ENCODE measurements at regions not wholly inside any gene's neighbourhood (a gene's known extent, or its start where the extent isn't known, plus 50 kb on each side); places are given as distances from the start of the nearest gene placed in this dataset.
"Not testable (repeated sequence)": the region's sequence is repeated elsewhere in the genome, so short reads cannot be mapped to it uniquely, and the experiment has no call there.

GRCh38 chr6:73980096-73980495 lies 284.1 kb downstream of the CD109 start:
- Histone ChIP-seq H3K27me3 (ENCODE audit: insufficient read depth, low read depth, low read length) (no peaks in the 10 kb centered on the region), H3F3A (ENCODE audit: insufficient read depth, low read length, poor library complexity, severe bottlenecking) (no peaks in the 10 kb centered on the region), H3K4me3 (ENCODE audit: low read length) (no peak overlapping the region), H3K9ac (ENCODE audit: low read length) (no peak overlapping the region), H2AFZ (ENCODE audit: low read depth, low read length) (no peak overlapping the region), H3K79me2 (replicated peaks; ENCODE audit: insufficient read depth, low read length) (no peaks in the 10 kb centered on the region), H3K9me3 (ENCODE audit: low read length) (no peaks in the 10 kb centered on the region), H3K4me2 (ENCODE audit: low read length) (no peak overlapping the region), H3K36me3 (ENCODE audit: insufficient read depth, low read length) (no peaks in the 10 kb centered on the region), H3K27ac (ENCODE audit: low read length) (no peak overlapping the region), H4K20me1 (ENCODE audit: insufficient read depth) (no peaks in the 10 kb centered on the region), H3K9me2 (ENCODE audit: insufficient read depth, low read length) (no peaks in the 10 kb centered on the region)
- no peak for TF ChIP-seq RAD21 (conservative IDR thresholded peaks at IDR 0.05)
- no peak for TF ChIP-seq MXI1 (conservative IDR thresholded peaks at IDR 0.05; ENCODE audit: poor library complexity, severe bottlenecking)
- TF ChIP-seq EP300 (conservative IDR thresholded peaks at IDR 0.05; ENCODE audit: poor library complexity, severe bottlenecking) = no peak
- TF ChIP-seq SMC3 (conservative IDR thresholded peaks at IDR 0.05; ENCODE audit: poor library complexity) = no peak
- TF ChIP-seq REST (IDR thresholded peaks at IDR 0.05; ENCODE audit: borderline replicate concordance) = no peak
- TF ChIP-seq CTCF (IDR thresholded peaks at IDR 0.05; ENCODE audit: poor library complexity, severe bottlenecking) = no peak
- TF ChIP-seq TAF1 (IDR thresholded peaks at IDR 0.05; ENCODE audit: low read depth) = no peak
- no peak for TF ChIP-seq POLR2AphosphoS5 (IDR thresholded peaks at IDR 0.05)
- no peak for TF ChIP-seq EZH2 (IDR thresholded peaks at IDR 0.05; ENCODE audit: borderline replicate concordance, insufficient read depth, low read length, poor library complexity, severe bottlenecking)

- no peaks in the 10 kb centered on the region for H3K36me3 ChIP-seq (ENCODE audit: insufficient read depth, low read length)
- H3K9me3 ChIP-seq (ENCODE audit: low read length) = no peaks in the 10 kb centered on the region
- no peaks in the 10 kb centered on the region for H3F3A ChIP-seq (ENCODE audit: insufficient read depth, low read length, poor library complexity, severe bottlenecking)
- no peaks in the 10 kb centered on the region for H3K79me2 ChIP-seq (replicated peaks; ENCODE audit: insufficient read depth, low read length)
- no peak overlapping the region for H2AFZ ChIP-seq (ENCODE audit: low read depth, low read length)
- H4K20me1 ChIP-seq (ENCODE audit: insufficient read depth) = no peaks in the 10 kb centered on the region
- no peaks in the 10 kb centered on the region for H3K9me2 ChIP-seq (ENCODE audit: insufficient read depth, low read length)
- no peaks in the 10 kb centered on the region for H3K27me3 ChIP-seq (ENCODE audit: insufficient read depth, low read depth, low read length)
- H3K4me2 ChIP-seq (ENCODE audit: low read length) = no peak overlapping the region
- no peak overlapping the region for H3K4me3 ChIP-seq (ENCODE audit: low read length)
- H3K27ac ChIP-seq (ENCODE audit: low read length) = no peak overlapping the region
- H3K9ac ChIP-seq (ENCODE audit: low read length) = no peak overlapping the region
- TF ChIP-seq REST (IDR thresholded peaks at IDR 0.05; ENCODE audit: borderline replicate concordance) = no peak
- no peak for TF ChIP-seq CTCF (IDR thresholded peaks at IDR 0.05; ENCODE audit: poor library complexity, severe bottlenecking)
- TF ChIP-seq EZH2 (IDR thresholded peaks at IDR 0.05; ENCODE audit: borderline replicate concordance, insufficient read depth, low read length, poor library complexity, severe bottlenecking) = no peak
- TF ChIP-seq EP300 (conservative IDR thresholded peaks at IDR 0.05; ENCODE audit: poor library complexity, severe bottlenecking) = no peak
- TF ChIP-seq SMC3 (conservative IDR thresholded peaks at IDR 0.05; ENCODE audit: poor library complexity) = no peak
- no peak for TF ChIP-seq TAF1 (IDR thresholded peaks at IDR 0.05; ENCODE audit: low read depth)
- TF ChIP-seq RAD21 (conservative IDR thresholded peaks at IDR 0.05) = no peak
- TF ChIP-seq MXI1 (conservative IDR thresholded peaks at IDR 0.05; ENCODE audit: poor library complexity, severe bottlenecking) = no peak
- TF ChIP-seq POLR2AphosphoS5 (IDR thresholded peaks at IDR 0.05) = no peak
Observed at GRCh38 chr6:73978330-73978729, 282.3 kb downstream of the CD109 start.

- H3K79me2 ChIP-seq (replicated peaks; ENCODE audit: insufficient read depth, low read length); H4K20me1 ChIP-seq (ENCODE audit: insufficient read depth); H3K4me2 ChIP-seq (ENCODE audit: low read length); H3K27me3 ChIP-seq (ENCODE audit: insufficient read depth, low read depth, low read length); H3K9me2 ChIP-seq (ENCODE audit: insufficient read depth, low read length); H3F3A ChIP-seq (ENCODE audit: insufficient read depth, low read length, poor library complexity, severe bottlenecking); H3K9me3 ChIP-seq (ENCODE audit: low read length); H2AFZ ChIP-seq (ENCODE audit: low read depth, low read length); H3K9ac ChIP-seq (ENCODE audit: low read length); H3K27ac ChIP-seq (ENCODE audit: low read length); H3K4me3 ChIP-seq (ENCODE audit: low read length); H3K36me3 ChIP-seq (ENCODE audit: insufficient read depth, low read length): not testable (repeated sequence)
Observed at GRCh38 chr6:73972518-73972917, 276.5 kb downstream of the CD109 start.

Data from neural cell (in vitro differentiated cells).